Endothelial cell of umbilical vein (primary cell): ENCODE measurements at regions not wholly inside any gene's neighbourhood (a gene's known extent, or its start where the extent isn't known, plus 50 kb on each side); places are given as distances from the start of the nearest gene placed in this dataset.
"Not testable (repeated sequence)": the region's sequence is repeated elsewhere in the genome, so short reads cannot be mapped to it uniquely, and the experiment has no call there.

Experiments
- CTCF ChIP-seq, 2 donors: IDR thresholded peaks; 1 replicate in 1 of 2; 2 replicates in 1 of 2; pipeline ENCODE4 v1.5.1; 2011; ENCODE audit warnings: low read length in 2 of 2, mild to moderate bottlenecking in 2 of 2, moderate library complexity in 2 of 2, control low read depth in 1 of 2, inconsistent platforms in 1 of 2, low read depth in 1 of 2; ENCODE audit not compliant: insufficient read depth in 1 of 2; ENCODE audit errors: extremely low read depth in 1 of 2
- FOS ChIP-seq: IDR thresholded peaks from 2 replicates; pipeline ENCODE4 v1.6.1; 2011; ENCODE audit warnings: mild to moderate bottlenecking, low read length, moderate library complexity, borderline replicate concordance; ENCODE audit not compliant: insufficient read depth

GRCh38 chr21:15477773-15478172, 252.0 kb upstream of the USP25 start:
- TF ChIP-seq CTCF (IDR thresholded peaks at IDR 0.05; ENCODE audit: extremely low read depth in 1 of 2, insufficient read depth in 1 of 2, low read depth in 1 of 2, low read length in 2 of 2); FOS: not testable (repeated sequence)
